Endothelial cell of umbilical vein (primary cell): ENCODE measurements at regions not wholly inside any gene's neighbourhood (a gene's known extent, or its start where the extent isn't known, plus 50 kb on each side); places are given as distances from the start of the nearest gene placed in this dataset.

Source experiments
- BruUV-seq: library from RNA; stranded (reverse); fragments of 400-500 nt; replicated peaks from 2 replicates; lab custom pipeline; 2021; lab: Mats Ljungman, UMichigan
- CTCF ChIA-PET: fragments of 300-600, 350-600 bp; sonication (Branson Sonifier 250); formaldehyde crosslinking; loops from one replicate; lab custom pipeline; 2021; ENCODE audit warnings: antibody characterized with exemption, inconsistent platforms; lab: Charles Lee
- POLR2A ChIA-PET: fragments of 300-600, 350-600 bp; sonication (Branson Sonifier 250); formaldehyde crosslinking; loops from one replicate; lab custom pipeline; 2021; ENCODE audit warnings: antibody characterized with exemption, inconsistent platforms; lab: Charles Lee
- DNase-seq: peaks from one replicate; pipeline ENCODE4 v3.0.0-alpha.2; 2011; ENCODE audit warnings: low read depth, low spot score
- FAIRE-seq: peaks from 2 replicates; lab custom pipeline; 2011; peaks lifted over from hg19 to GRCh38; lab: Jason Lieb, UNC
- H2AFZ ChIP-seq: 2 replicates; pipeline ENCODE4 v1.6.0; 2012; ENCODE audit warnings: low read depth, low read length, control low read depth, inconsistent platforms
- H3K27ac ChIP-seq: 2 replicates; pipeline ENCODE4 v1.5.1; 2011; ENCODE audit warnings: low read depth, mild to moderate bottlenecking, control low read depth, low read length, moderate library complexity; ENCODE audit not compliant: insufficient read depth
- H3K27me3 ChIP-seq, 2 experiments: 2 replicates each; pipeline versions ENCODE4 v1.6.0 to v1.6.1; 2011; ENCODE audit warnings: low read length in 2 of 2, mixed read lengths in 1 of 2; ENCODE audit not compliant: control insufficient read depth in 2 of 2, insufficient read depth in 2 of 2
- H3K36me3 ChIP-seq, 2 experiments: 2 replicates in 1 of 2; 3 replicates in 1 of 2; pipeline ENCODE4 v1.5.1; 2011; ENCODE audit warnings: low read length in 2 of 2, mild to moderate bottlenecking in 1 of 2, moderate library complexity in 1 of 2; ENCODE audit not compliant: control insufficient read depth in 2 of 2, insufficient read depth in 2 of 2; ENCODE audit errors: extremely low read depth in 1 of 2
- H3K4me1 ChIP-seq: 3 replicates; pipeline ENCODE4 v1.5.1; 2011; ENCODE audit warnings: mild to moderate bottlenecking, low read length; ENCODE audit not compliant: control insufficient read depth, insufficient read depth; ENCODE audit errors: extremely low read depth
- H3K4me2 ChIP-seq: 2 replicates; pipeline ENCODE4 v1.6.1; 2011; ENCODE audit warnings: low read length, control low read depth, mixed read lengths; ENCODE audit not compliant: insufficient read depth
- H3K4me3 ChIP-seq, 3 experiments: fragments of 200-600 bp in 1 of 3; sonication (generic), shearing (Covaris generic) in 1 of 3; replicated peaks in 1 of 3; 2 replicates each; pipeline ENCODE4 v1.5.1; 2011 to 2016; ENCODE audit warnings: control low read depth in 3 of 3, low read length in 3 of 3, mild to moderate bottlenecking in 2 of 3, inconsistent platforms in 1 of 3, low read depth in 1 of 3, moderate library complexity in 1 of 3; ENCODE audit not compliant: insufficient read depth in 1 of 3
- H3K79me2 ChIP-seq: 2 replicates; pipeline ENCODE4 v1.6.0; 2012; ENCODE audit warnings: low read length, inconsistent platforms; ENCODE audit not compliant: control insufficient read depth, insufficient read depth
- H3K9ac ChIP-seq: replicated peaks from 2 replicates; pipeline ENCODE3; 2011; ENCODE audit warnings: low read length, control low read depth; ENCODE audit not compliant: insufficient read depth; ENCODE audit errors: extremely low read depth
- H3K9me1 ChIP-seq: replicated peaks from 3 replicates; pipeline ENCODE4 v1.6.0; 2011; ENCODE audit warnings: mild to moderate bottlenecking, low read length; ENCODE audit not compliant: control insufficient read depth, insufficient read depth; ENCODE audit errors: extremely low read depth
- H3K9me3 ChIP-seq: replicated peaks from 2 replicates; pipeline ENCODE4 v1.5.1; 2012; ENCODE audit warnings: low read length, inconsistent platforms; ENCODE audit not compliant: control insufficient read depth, insufficient read depth
- H4K20me1 ChIP-seq: replicated peaks from 2 replicates; pipeline ENCODE3; 2011; ENCODE audit warnings: mild to moderate bottlenecking, low read length; ENCODE audit not compliant: control insufficient read depth, insufficient read depth; ENCODE audit errors: extremely low read depth
- EZH2 ChIP-seq: IDR thresholded peaks from 2 replicates; pipeline ENCODE4 v1.6.1; 2012; ENCODE audit warnings: borderline replicate concordance, low read depth, mild to moderate bottlenecking, moderate library complexity, low read length, inconsistent platforms; ENCODE audit not compliant: severe bottlenecking
- FOS ChIP-seq: IDR thresholded peaks from 2 replicates; pipeline ENCODE4 v1.6.1; 2011; ENCODE audit warnings: mild to moderate bottlenecking, low read length, moderate library complexity, borderline replicate concordance; ENCODE audit not compliant: insufficient read depth
- GATA2 ChIP-seq: IDR thresholded peaks from 2 replicates; pipeline ENCODE4 v1.7.0; 2011; ENCODE audit warnings: low read depth, mild to moderate bottlenecking, moderate library complexity, mixed read lengths, low read length; ENCODE audit not compliant: insufficient read length, insufficient read depth
- JUN ChIP-seq: IDR thresholded peaks from 2 replicates; pipeline ENCODE4 v1.6.1; 2011; ENCODE audit warnings: borderline replicate concordance, low read depth; ENCODE audit not compliant: insufficient read length, insufficient read depth
- MYC ChIP-seq: IDR thresholded peaks from one replicate; pipeline ENCODE4 v1.6.1; 2011; ENCODE audit warnings: mild to moderate bottlenecking, low read depth, low read length
- POLR2A ChIP-seq: IDR thresholded peaks from 2 replicates; pipeline ENCODE4 v1.6.1; 2012; ENCODE audit warnings: low read depth, mild to moderate bottlenecking, control low read depth, low read length
- POLR2AphosphoS5 ChIP-seq: IDR thresholded peaks from 2 replicates; pipeline ENCODE4 v1.6.1; 2012; ENCODE audit warnings: low read depth, mild to moderate bottlenecking, control low read depth, low read length, moderate library complexity; ENCODE audit not compliant: insufficient read depth
- dilution Hi-C: fragments of 300-500 bp; cut with MboI; formaldehyde crosslinking; loops from one replicate; pipeline ENCODE4 v1.15.0; 2019; ENCODE audit warnings: low sequenced_read_pairs; ENCODE audit not compliant: extremely low pct_ligation_motif_present
- intact Hi-C: fragments of 100-400 bp; cut with micrococcal nuclease; formaldehyde crosslinking; loops from one replicate; pipeline ENCODE4 v1.10.0; 2022
- TF ChIP-seq, protein P1 (sequence below): IDR thresholded peaks from 2 replicates; pipeline ENCODE4 v1.6.1; 2011; ENCODE audit not compliant: insufficient read depth, insufficient read length
- TF ChIP-seq, protein P2 (sequence below), 2 donors: IDR thresholded peaks; 1 replicate in 1 of 2; 2 replicates in 1 of 2; pipeline ENCODE4 v1.5.1; 2011; ENCODE audit warnings: low read length in 2 of 2, mild to moderate bottlenecking in 2 of 2, moderate library complexity in 2 of 2, control low read depth in 1 of 2, inconsistent platforms in 1 of 2, low read depth in 1 of 2; ENCODE audit not compliant: insufficient read depth in 1 of 2; ENCODE audit errors: extremely low read depth in 1 of 2

DNA sequence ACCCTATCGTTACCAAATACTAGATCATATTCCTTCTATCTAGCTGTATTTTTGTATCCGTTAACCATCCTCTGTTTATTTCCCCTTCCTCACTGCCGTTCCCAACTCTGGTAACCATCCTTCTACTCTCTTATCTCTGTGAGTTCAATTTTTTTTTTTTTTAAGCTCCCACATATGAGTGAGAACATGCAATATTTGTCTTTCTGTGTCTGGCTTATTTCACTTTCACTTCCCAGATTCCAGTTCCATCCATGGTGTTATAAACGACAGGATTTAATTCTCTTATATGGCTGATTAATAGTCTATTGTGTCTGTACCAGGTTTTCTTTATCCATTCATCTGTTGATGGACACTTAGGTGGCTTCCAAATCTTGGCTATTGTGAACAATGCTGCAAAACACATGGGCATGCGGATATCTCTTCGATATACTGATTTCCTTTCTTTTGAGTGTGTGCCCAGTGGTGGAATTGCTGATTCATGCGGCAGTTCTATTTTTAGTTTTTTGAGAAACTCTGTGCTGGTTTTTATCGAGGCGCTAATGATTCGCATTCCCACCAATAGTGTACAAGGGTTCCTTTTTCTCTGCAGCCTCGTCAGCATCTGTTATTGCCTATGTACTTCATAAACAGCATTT, 599.6 kb downstream of the TMEM114 start:
- H3K4me2 ChIP-seq, result no peak overlapping the region
- ChIA-PET CTCF (no interaction called here), POLR2A (no interaction called here)
- TF ChIP-seq, protein P1, sequence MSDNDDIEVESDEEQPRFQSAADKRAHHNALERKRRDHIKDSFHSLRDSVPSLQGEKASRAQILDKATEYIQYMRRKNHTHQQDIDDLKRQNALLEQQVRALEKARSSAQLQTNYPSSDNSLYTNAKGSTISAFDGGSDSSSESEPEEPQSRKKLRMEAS, result no peak
- TF ChIP-seq POLR2A (no peak), EZH2 (no peak), JUN (no peak), FOS (no peak), POLR2AphosphoS5 (no peak), MYC (no peak), GATA2 (no peak)
- TF ChIP-seq, protein P2, sequence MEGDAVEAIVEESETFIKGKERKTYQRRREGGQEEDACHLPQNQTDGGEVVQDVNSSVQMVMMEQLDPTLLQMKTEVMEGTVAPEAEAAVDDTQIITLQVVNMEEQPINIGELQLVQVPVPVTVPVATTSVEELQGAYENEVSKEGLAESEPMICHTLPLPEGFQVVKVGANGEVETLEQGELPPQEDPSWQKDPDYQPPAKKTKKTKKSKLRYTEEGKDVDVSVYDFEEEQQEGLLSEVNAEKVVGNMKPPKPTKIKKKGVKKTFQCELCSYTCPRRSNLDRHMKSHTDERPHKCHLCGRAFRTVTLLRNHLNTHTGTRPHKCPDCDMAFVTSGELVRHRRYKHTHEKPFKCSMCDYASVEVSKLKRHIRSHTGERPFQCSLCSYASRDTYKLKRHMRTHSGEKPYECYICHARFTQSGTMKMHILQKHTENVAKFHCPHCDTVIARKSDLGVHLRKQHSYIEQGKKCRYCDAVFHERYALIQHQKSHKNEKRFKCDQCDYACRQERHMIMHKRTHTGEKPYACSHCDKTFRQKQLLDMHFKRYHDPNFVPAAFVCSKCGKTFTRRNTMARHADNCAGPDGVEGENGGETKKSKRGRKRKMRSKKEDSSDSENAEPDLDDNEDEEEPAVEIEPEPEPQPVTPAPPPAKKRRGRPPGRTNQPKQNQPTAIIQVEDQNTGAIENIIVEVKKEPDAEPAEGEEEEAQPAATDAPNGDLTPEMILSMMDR (IDR thresholded peaks at IDR 0.05; ENCODE audit: extremely low read depth in 1 of 2, insufficient read depth in 1 of 2, low read depth in 1 of 2, low read length in 2 of 2), result no peak
- no peaks in the 10 kb centered on the region for H3K36me3 ChIP-seq
- dilution Hi-C loops (no loop called here), intact Hi-C loops (no loop called here)
- peaks cover 4% of the 10 kb centered on the region for H3K9me3 ChIP-seq
- no peak overlapping the region for H3K27ac ChIP-seq
- no peaks in the 10 kb centered on the region for H4K20me1 ChIP-seq
- H2AFZ ChIP-seq, result no peak overlapping the region
- no peaks in the 10 kb centered on the region for H3K27me3 ChIP-seq
- no peaks in the 10 kb centered on the region for H3K4me1 ChIP-seq
- no TSS peak for BruUV-seq
- no peaks in the 10 kb centered on the region for H3K79me2 ChIP-seq
- H3K9me1 ChIP-seq, result no peaks in the 10 kb centered on the region
- FAIRE-seq (no peak), DNase-seq (no peak)
- H3K4me3 ChIP-seq, result no peak overlapping the region
- H3K9ac ChIP-seq, result no peak overlapping the region
